Kasumi-1 (cell line): ENCODE measurements at regions not wholly inside any gene's neighbourhood (a gene's known extent, or its start where the extent isn't known, plus 50 kb on each side); places are given as distances from the start of the nearest gene placed in this dataset.

Experiments
- DNase-seq, 2 experiments: peaks; one replicate each; lab custom pipeline; 2025; lab: John Stamatoyannopoulos, UW

GRCh38 chr12:92582475-92582874 is 120.3 kb upstream of the PLEKHG7 start:
- DNase-seq = no peak

DNA sequence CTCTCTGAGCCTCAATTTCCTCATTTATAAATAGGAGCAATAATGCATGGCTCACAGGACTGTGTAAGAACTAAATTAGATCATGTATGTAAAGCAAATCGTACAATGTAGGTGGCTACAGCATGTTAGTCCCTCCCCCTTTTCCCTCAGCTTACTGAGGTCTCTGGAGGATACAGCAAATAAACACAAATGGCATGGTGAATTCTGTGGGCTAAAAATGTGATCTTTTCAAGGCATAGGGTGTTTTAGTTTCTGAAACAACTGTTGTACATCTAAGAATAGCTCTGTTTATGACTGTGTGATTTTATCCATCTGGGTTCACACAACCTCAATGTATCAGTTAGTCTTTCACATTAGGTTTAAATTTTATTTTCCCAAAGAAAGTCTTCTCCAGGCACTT is 121.2 kb upstream of the PLEKHG7 start:
- no peak for DNase-seq

- DNase-seq = no peak
Measured at GRCh38 chr12:92574911-92575570, 127.7 kb upstream of the PLEKHG7 start.

GRCh38 chr12:92574051-92574783 is 128.6 kb upstream of the PLEKHG7 start:
- DNase-seq = peak; percentile 27 to 39

DNA sequence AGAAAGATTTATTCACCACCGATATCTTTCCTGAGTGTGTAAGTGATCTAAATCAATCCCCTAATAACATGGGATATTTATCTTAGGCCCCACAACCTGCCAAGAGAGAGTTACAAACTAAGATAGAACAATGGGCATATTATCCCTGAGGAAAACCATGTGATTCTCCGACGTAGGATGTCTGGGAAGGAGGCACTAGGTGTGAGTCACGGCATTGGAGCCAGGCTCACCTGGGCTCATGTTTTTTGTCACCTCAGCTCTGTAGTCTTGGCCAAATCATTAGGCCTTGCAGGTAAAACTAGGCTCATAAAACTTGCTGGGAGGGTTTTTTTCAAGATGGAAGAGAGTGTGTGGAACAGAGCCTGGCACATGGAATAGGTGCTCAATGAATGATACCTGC is 129.7 kb upstream of the PLEKHG7 start:
- no peak for DNase-seq

- no peak for DNase-seq
Measured at GRCh38 chr12:92571844-92572543, 130.8 kb upstream of the PLEKHG7 start.

- DNase-seq = no peak
Measured at GRCh38 chr12:92571169-92571568, 131.6 kb upstream of the PLEKHG7 start.

DNA sequence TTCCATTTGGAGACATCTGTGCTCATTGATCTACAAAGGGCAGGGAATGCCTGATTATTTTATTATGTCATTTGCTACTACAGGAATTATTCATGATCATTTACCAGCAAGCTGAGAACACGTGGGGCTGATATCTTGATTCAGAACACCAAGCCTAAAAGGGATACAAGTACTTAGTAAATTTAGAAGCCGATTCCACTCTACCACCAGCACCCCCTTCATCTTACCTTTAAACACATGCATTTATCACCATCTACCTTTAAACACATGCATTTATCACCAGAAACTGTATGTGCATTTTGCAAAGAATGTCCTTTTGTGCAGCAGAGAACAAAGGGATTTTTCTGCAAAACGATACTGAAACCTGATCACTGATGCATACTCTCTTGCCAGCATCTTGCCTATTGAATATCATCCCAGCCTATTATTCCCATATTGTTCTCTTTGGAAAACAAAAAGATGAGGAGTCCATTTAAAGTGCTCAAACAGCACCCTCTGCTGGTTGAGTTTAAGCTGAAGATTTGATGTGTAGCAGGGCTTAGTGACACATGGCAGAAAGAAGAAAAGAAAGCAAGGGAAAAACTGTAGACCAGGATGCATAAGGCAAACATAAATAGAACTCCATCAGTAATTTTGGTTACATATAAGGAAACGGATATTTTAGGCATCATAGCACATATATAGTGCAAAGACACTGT is 132.6 kb upstream of the PLEKHG7 start:
- peak; percentile 71 to 76 for DNase-seq

DNA sequence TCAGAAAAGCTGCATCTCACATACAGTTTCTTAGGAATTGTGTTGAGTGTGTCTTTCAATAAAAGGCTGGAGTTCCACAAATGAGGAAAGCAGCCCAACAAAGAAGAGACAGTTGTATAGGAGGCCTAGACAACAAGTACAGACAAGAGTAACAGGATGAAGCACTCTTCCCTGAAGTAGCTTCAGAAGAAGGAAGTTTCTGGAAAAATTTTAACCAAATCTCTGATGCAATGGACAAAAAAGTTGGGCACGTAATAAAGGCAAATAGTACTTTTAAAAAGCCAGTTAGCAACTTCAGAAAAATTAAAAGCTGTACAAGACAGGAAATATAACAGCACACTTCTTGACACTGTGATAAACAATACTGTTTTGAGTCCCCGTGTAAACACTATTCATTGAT is 134.1 kb upstream of the PLEKHG7 start:
- DNase-seq = no peak

GRCh38 chr12:92566448-92567019 is 136.3 kb upstream of the PLEKHG7 start:
- DNase-seq = no peak

DNA sequence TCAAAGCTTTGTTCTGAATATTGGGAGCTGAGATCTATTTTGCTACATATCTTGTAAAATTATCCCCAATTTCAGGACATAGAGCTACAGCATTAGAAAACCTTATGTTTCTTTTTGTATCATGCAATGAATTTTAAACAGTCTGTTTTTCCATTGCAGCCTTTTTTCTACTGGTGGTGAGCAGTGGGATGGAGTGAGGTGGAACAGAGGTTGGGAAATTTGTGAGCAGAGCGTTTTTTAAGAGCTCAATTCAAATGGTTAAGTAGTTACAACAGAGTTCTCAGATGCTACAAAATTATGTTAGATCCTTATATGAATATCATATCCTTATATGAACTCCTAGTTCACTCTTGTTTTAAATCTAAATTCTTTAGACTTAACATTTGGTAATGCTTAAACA is 139.0 kb upstream of the PLEKHG7 start:
- no peak for DNase-seq

GRCh38 chr12:92562063-92562734 is 140.6 kb upstream of the PLEKHG7 start:
- no peak for DNase-seq

GRCh38 chr12:92561543-92561899 is 141.3 kb upstream of the PLEKHG7 start:
- no peak for DNase-seq

GRCh38 chr12:92560713-92561542 is 141.9 kb upstream of the PLEKHG7 start:
- DNase-seq = no peak

GRCh38 chr12:92558806-92559205 is 144.0 kb upstream of the PLEKHG7 start:
- no peak for DNase-seq

GRCh38 chr12:92558215-92558773 is 144.5 kb upstream of the PLEKHG7 start:
- no peak for DNase-seq

DNA sequence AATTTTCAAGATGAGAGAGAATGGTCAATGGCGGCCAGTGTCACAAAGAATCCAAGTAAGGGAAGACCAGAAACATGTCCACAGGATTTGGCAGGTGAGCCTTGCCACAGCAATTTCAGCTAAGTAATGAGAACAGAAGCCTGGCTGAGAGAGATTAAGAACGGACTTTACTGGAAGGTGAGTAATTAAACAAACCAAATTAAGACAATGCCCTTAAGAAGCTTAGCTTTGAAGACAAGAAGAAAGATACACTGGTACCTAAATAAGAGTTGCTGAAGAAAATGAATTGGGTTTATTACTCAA is 145.4 kb upstream of the PLEKHG7 start:
- no peak for DNase-seq

GRCh38 chr12:92556637-92557421 is 146.0 kb upstream of the PLEKHG7 start:
- DNase-seq = no peak

- DNase-seq = no peak
Measured at GRCh38 chr12:92556141-92556540, 146.6 kb upstream of the PLEKHG7 start.
